AG08396 (cell line): ENCODE measurements at regions not wholly inside any gene's neighbourhood (a gene's known extent, or its start where the extent isn't known, plus 50 kb on each side); places are given as distances from the start of the nearest gene placed in this dataset.
"Not testable (repeated sequence)": the region's sequence is repeated elsewhere in the genome, so short reads cannot be mapped to it uniquely, and the experiment has no call there.

ENCODE experiments used
- DNase-seq: peaks from one replicate; pipeline ENCODE4 v3.0.0; 2012; ENCODE audit warnings: low spot score, mixed read lengths

GRCh38 chr10:31124852-31125251 is 93.2 kb upstream of the ZNF438 start:
- DNase-seq, result no peak

GRCh38 chr10:31125789-31126188 is 94.1 kb upstream of the ZNF438 start:
- no peak for DNase-seq

- no peak for DNase-seq
Observed at GRCh38 chr10:31126593-31126992, 94.9 kb upstream of the ZNF438 start.

DNA sequence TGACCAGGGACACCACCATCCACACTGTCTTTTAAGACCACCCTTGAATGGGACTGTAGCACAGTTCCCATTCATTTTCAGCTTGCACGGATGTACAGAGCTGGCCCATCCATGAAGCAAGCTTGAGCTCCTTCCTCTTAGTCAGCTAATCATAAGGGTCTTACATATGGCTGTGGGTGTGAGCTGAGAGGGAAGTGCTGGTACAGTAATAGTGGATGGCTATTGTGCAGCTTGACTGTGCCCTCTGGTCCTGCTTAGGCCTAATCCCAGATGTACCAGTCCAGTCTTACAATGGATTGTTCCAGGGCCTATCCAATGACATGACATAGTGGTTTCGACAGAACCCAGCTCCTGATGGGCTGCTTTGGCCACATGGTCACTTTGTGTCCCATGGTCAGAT is 96.9 kb upstream of the ZNF438 start:
- DNase-seq, result no peak

DNA sequence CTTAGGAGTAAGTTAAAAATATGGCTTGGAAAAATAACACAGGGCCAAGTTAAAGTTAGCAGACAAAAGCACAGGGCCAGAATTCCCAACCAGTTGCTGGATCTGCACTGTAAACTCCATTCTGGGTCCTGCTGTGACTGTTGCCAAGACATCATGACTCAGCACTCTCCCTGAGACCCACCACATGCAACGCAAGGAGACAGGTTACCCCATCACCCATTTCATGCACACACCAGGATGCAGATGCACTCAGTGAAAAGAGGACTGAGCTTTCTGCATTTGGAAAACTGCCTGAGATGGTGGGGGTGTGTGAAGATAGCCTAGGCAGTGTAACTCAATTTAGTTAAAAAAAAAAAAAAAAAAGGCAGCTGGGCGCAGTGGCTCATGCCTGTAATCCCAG is 97.6 kb upstream of the ZNF438 start:
- DNase-seq, result peak; percentile 67

GRCh38 chr10:31129880-31130405 is 98.3 kb upstream of the ZNF438 start:
- DNase-seq, result no peak

DNA sequence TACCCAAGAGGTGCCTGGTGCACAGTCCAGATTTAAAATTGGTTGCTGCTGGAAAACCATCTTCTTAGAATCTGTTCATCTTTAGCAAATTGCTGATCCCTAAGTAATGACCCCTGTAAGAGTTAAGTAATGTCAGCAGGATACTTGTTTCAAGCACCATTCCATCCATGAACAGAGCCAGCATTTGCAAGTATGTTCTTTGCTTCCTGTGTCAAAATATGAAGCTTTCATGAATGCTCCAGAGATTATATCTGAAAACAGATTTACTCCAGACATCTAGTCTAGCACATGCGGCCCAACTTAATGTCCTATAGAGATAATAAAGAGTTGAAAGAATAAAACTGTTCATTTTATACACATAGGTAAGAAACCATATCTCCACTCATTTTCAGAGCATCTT is 98.7 kb upstream of the ZNF438 start:
- no peak for DNase-seq

DNA sequence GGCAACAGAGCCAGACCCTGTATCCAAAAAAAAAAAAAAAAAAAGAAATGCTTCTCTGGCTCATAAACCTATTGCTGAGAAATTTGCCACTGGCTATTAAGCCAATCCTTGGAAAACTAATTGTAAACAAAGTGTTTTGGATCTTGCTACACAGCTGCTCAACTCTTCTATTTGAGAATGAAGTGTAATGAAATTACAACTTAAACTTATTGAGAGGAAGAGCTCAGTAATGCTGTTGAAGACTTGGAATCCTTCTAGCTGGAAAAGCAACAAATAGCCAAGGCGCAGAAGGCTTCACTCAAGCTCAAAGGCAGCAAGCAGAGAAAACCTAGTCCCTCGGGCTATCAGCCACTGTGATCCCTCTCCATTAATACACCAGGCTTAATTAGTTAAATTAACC is 99.6 kb upstream of the ZNF438 start:
- no peak for DNase-seq

- DNase-seq, result no peak
Observed at GRCh38 chr10:31132681-31133244, 101.1 kb upstream of the ZNF438 start.

DNA sequence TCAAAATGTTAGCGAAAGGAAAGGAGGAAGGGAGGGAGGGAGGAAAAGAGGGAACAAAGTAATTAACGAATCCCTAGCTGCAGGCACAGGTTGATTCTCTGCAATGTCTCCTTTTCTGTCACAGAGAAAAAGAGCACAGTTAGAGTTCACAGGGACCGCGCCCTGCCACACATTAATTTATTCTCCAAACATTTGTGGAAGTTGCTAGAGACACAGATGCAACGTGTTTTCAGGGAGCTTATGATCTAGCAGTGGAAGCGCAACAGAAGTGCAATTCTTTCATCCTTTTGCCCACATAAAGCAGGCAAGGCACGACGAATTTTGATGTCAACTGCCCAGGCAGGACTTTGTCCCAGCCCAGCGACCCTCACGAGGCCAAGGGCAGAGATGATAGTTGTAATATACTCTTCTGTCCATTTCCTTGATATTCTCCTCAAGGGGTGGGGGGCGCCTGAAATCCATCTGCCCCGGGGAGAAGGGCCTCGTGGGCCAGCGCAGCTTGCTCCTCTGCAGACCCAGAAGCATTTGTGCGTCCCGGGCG is 101.7 kb upstream of the ZNF438 start:
- no peak for DNase-seq

DNA sequence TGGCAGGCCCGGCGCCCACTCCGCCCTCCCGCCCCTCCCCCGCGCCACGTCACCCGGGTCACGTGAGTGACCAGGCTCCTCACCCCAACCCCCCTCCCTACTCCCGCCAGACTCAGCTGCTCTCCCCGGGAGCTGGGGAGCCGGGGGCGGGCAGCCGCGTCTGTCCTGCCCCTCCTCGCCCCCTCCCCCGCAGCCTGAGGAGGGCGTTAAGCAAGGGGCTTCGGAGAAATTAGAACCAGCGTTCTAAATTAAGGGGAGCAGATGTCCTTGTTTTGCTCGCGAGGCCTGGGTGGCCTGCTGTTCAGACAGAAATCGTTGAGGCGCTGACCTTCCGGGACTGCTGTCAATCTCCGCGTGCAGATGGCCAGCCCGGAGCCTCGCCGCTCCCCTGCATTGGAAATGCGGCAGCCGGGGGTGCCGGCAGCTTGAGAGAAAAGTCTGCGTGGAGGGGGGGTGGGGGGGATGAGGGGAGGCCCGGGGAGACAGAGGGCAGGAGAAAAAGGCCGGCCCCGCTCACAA is 102.2 kb upstream of the ZNF438 start:
- DNase-seq, result peak; percentile 84

DNA sequence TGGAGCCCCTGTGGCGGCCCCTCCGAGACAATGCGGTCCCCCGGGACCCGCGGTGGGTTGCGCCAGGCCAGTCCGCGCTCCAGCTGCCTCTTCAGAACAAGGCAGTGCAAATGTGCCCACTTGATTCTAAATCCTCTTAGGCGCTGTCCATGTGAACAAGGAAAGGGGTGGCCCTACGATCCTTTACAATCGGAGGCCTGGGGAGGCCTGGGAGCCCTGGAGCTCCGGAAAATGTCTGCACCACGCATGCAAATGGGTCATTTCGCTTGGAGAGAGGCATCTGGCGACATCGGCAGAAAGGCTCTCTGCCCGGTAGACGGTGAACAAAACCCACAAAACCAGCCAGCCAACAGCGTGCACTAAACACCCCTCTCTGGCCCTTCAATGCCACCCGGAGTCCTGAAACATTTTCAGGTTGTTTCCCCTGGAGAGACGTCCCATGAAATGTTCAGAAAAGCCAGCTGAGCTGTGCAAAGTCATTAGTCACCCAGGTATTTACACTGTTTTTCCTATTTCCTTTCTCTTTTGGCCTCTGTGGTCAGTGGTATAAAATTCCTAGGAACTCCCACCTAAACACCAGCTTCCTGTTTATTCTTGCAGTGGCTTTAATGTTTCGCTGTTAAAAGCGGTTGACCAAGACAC is 102.8 kb upstream of the ZNF438 start:
- peak; percentile 48 for DNase-seq

- no peak for DNase-seq
Observed at GRCh38 chr10:31135171-31135570, 103.5 kb upstream of the ZNF438 start.

- DNase-seq, result not testable (repeated sequence)
Observed at GRCh38 chr10:31135791-31136190, 104.1 kb upstream of the ZNF438 start.

DNA sequence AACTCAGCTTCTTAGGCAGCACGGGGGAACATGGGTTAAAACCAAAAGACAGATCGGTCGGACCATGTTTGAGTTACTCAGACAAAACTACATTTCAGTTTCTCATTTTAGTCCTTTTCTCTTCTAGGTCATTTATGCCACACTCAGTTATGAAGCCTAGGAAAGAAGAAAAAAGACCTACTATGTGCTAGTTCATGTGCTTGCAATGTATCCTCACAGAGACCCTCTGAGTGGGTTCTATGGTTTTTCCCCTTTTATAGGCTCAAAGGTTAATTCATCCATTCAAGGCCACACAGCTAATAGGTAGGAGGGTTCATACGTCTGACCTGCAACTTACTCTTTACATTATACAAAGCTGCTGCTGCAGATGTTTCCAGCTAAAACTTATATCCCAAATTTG is 104.7 kb upstream of the ZNF438 start:
- no peak for DNase-seq

- no peak for DNase-seq
Observed at GRCh38 chr10:31136930-31137885, 105.5 kb upstream of the ZNF438 start.

- no peak for DNase-seq
Observed at GRCh38 chr10:31138026-31138553, 106.4 kb upstream of the ZNF438 start.

- DNase-seq, result no peak
Observed at GRCh38 chr10:31139497-31139896, 107.8 kb upstream of the ZNF438 start.

DNA sequence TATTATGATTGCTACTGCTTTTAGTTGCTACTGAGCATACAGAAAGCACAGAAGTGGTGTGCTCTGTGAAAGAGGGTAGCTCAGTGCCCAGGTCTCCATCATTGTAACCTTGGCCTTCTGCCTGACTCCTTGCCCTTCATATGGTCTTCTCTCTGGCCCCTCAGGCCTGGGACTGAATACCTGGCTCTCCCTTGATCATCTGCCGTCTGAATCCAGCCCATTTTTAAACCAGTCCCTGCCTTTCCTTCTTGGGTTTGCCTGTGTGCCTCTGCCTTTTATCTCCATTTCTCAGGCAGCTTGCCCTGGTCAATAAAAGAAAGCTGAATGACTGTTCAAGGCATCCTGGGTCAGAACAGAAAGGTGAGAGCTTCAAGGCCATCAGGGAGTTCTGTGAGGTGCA is 109.1 kb upstream of the ZNF438 start:
- DNase-seq, result no peak

- peak; percentile 63 for DNase-seq
Observed at GRCh38 chr10:31142026-31142425, 110.4 kb upstream of the ZNF438 start.

GRCh38 chr10:31143331-31143935 is 111.8 kb upstream of the ZNF438 start:
- no peak for DNase-seq

DNA sequence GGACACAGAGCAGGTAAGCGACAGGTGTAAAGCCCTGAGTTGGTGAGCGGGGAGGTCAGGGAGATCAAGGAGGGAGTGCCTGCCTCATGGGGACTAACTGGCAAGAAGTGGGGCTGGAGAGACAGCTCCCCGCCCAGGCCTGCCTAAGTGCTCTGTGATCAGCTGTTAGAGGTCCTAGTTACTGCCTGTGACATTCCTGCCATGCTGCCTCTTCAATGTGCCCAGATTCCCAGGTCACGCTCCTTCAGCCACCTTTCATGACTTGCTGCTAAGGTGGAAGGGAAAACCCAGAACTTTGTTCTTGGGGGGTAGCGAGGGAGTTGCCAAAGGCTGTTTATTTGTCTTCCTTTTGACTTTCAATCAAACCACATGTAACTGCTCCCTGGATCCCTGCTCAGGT is 114.3 kb upstream of the ZNF438 start:
- no peak for DNase-seq
